Left ventricle myocardium inferior (tissue), 1 donor: ENCODE measurements at regions not wholly inside any gene's neighbourhood (a gene's known extent, or its start where the extent isn't known, plus 50 kb on each side); places are given as distances from the start of the nearest gene placed in this dataset.

Experiments used
- DNase-seq: peaks from one replicate; pipeline ENCODE4 v3.0.0-alpha.2; 2020
- H3K27ac ChIP-seq: fragments of 200-600 bp; replicated peaks from 2 replicates; pipeline ENCODE4 v1.8.0; 2021
- H3K27me3 ChIP-seq: fragments of 200-600 bp; 2 replicates; pipeline ENCODE4 v1.8.0; 2021; ENCODE audit warnings: low read depth
- H3K36me3 ChIP-seq: fragments of 200-600 bp; 2 replicates; pipeline ENCODE4 v1.8.0; 2021
- H3K4me1 ChIP-seq: fragments of 200-600 bp; 2 replicates; pipeline ENCODE4 v1.8.0; 2021
- H3K4me3 ChIP-seq: fragments of 200-600 bp; 2 replicates; pipeline ENCODE4 v1.8.0; 2021; ENCODE audit warnings: mild to moderate bottlenecking, moderate library complexity
- H3K9me3 ChIP-seq: fragments of 200-600 bp; replicated peaks from 2 replicates; pipeline ENCODE4 v1.8.0; 2021
- CTCF ChIP-seq: fragments of 200-600 bp; IDR thresholded peaks from 2 replicates; pipeline ENCODE4 v1.8.0; 2021; ENCODE audit warnings: antibody characterized with exemption, mild to moderate bottlenecking, borderline replicate concordance
- intact Hi-C: fragments of 100-400 bp; cut with micrococcal nuclease; formaldehyde crosslinking; loops from one replicate; pipeline ENCODE4 v1.11.0; 2022
- donor health status: DM: no; HTN: yes; CAD: no; lungs with severe emphysema.

- Histone ChIP-seq H3K9me3 (peaks cover 12% of the 10 kb centered on the region), H3K4me3 (no peak overlapping the region), H3K36me3 (no peaks in the 10 kb centered on the region), H3K27ac (no peak overlapping the region), H3K27me3 (no peaks in the 10 kb centered on the region), H3K4me1 (no peaks in the 10 kb centered on the region)
- TF ChIP-seq CTCF = no peak
- intact Hi-C loops = no loop called here
- DNase-seq = no peak
These were observed 473.6 kb upstream of the ZP4 start for GRCh38 chr1:238364214-238364892.

- H3K9me3 ChIP-seq = no peaks in the 10 kb centered on the region
- no peaks in the 10 kb centered on the region for H3K4me1 ChIP-seq
- H3K4me3 ChIP-seq = no peak overlapping the region
- H3K36me3 ChIP-seq = no peaks in the 10 kb centered on the region
- H3K27me3 ChIP-seq = no peaks in the 10 kb centered on the region
- no peak for DNase-seq
- H3K27ac ChIP-seq = no peak overlapping the region
- intact Hi-C loops = no loop called here
- no peak for TF ChIP-seq CTCF
These were observed 469.8 kb upstream of the ZP4 start for GRCh38 chr1:238360474-238360873.

- no peak overlapping the region for H3K4me3 ChIP-seq
- no peaks in the 10 kb centered on the region for H3K9me3 ChIP-seq
- intact Hi-C loops = no loop called here
- no peaks in the 10 kb centered on the region for H3K27me3 ChIP-seq
- H3K4me1 ChIP-seq = no peaks in the 10 kb centered on the region
- H3K27ac ChIP-seq = no peak overlapping the region
- no peak for DNase-seq
- no peak for TF ChIP-seq CTCF
- H3K36me3 ChIP-seq = no peaks in the 10 kb centered on the region
These were observed 459.7 kb upstream of the ZP4 start for GRCh38 chr1:238350471-238350870.

GRCh38 chr1:238346340-238346739 lies 455.6 kb upstream of the ZP4 start:
- no peaks in the 10 kb centered on the region for H3K36me3 ChIP-seq
- intact Hi-C loops = no loop called here
- no peak for TF ChIP-seq CTCF
- no peaks in the 10 kb centered on the region for H3K4me1 ChIP-seq
- no peaks in the 10 kb centered on the region for H3K9me3 ChIP-seq
- DNase-seq = no peak
- no peaks in the 10 kb centered on the region for H3K27me3 ChIP-seq
- H3K4me3 ChIP-seq = no peak overlapping the region
- no peak overlapping the region for H3K27ac ChIP-seq

- no peak for DNase-seq
- intact Hi-C loops = no loop called here
- no peak overlapping the region for H3K27ac ChIP-seq
- no peaks in the 10 kb centered on the region for H3K9me3 ChIP-seq
- no peaks in the 10 kb centered on the region for H3K4me1 ChIP-seq
- no peak for TF ChIP-seq CTCF
- H3K36me3 ChIP-seq = no peaks in the 10 kb centered on the region
- no peaks in the 10 kb centered on the region for H3K27me3 ChIP-seq
- H3K4me3 ChIP-seq = no peak overlapping the region
These were observed 455.1 kb upstream of the ZP4 start for GRCh38 chr1:238345837-238346236.

GRCh38 chr1:238343852-238344251 lies 453.1 kb upstream of the ZP4 start:
- H3K4me3 ChIP-seq = no peak overlapping the region
- intact Hi-C loops = no loop called here
- no peak for DNase-seq
- no peaks in the 10 kb centered on the region for H3K4me1 ChIP-seq
- no peaks in the 10 kb centered on the region for H3K27me3 ChIP-seq
- no peak overlapping the region for H3K27ac ChIP-seq
- peaks cover 4% of the 10 kb centered on the region for H3K9me3 ChIP-seq
- no peaks in the 10 kb centered on the region for H3K36me3 ChIP-seq
- TF ChIP-seq CTCF = no peak
